Gastroesophageal sphincter (tissue), 4 donors: ENCODE measurements at regions not wholly inside any gene's neighbourhood (a gene's known extent, or its start where the extent isn't known, plus 50 kb on each side); places are given as distances from the start of the nearest gene placed in this dataset.

Experiments used
- ATAC-seq: fragments of 150-250 bp; one replicate; pipeline ENCODE4 v1.9.1; 2016; ENCODE audit warnings: mild to moderate bottlenecking, moderate library complexity
- H3K27ac ChIP-seq, 4 donors: fragments of 200-600 bp; sonication (generic) in 3 of 4; 1 replicate in 3 of 4; 2 replicates in 1 of 4; pipeline ENCODE4 v1.5.1; 2016 to 2019
- H3K27me3 ChIP-seq: fragments of 200-600 bp; sonication (generic); one replicate; pipeline ENCODE4 v1.5.1; 2019
- H3K36me3 ChIP-seq, 2 donors: fragments of 200-600 bp; sonication (generic); one replicate each; pipeline ENCODE4 v1.5.1; 2019; ENCODE audit warnings: control low read depth in 1 of 2
- H3K4me1 ChIP-seq, 3 donors: fragments of 200-600 bp; sonication (generic); 1 replicate in 2 of 3; 2 replicates in 1 of 3; pipeline ENCODE4 v1.5.1; 2016 to 2019; ENCODE audit warnings: control low read depth in 2 of 3
- H3K4me3 ChIP-seq, 2 donors: fragments of 200-600 bp; sonication (generic); one replicate each; pipeline ENCODE4 v1.5.1; 2019; ENCODE audit warnings: mild to moderate bottlenecking in 1 of 2, moderate library complexity in 1 of 2
- H3K9me3 ChIP-seq, 3 donors: fragments of 200-600 bp; sonication (generic); one replicate each; pipeline ENCODE4 v1.5.1; 2017 to 2019; ENCODE audit warnings: control low read depth in 2 of 3
- CTCF ChIP-seq, 4 experiments: fragments of 200-600 bp in 2 of 4; fragments of 450-650 bp in 2 of 4; sonication (generic) in 1 of 4; IDR thresholded peaks; one replicate each; pipeline ENCODE4 v1.5.1; 2017 to 2019; ENCODE audit warnings: antibody characterized with exemption in 4 of 4, mild to moderate bottlenecking in 2 of 4, moderate library complexity in 2 of 4
- EP300 ChIP-seq: sonication (generic); formaldehyde crosslinking; IDR thresholded peaks from one replicate; pipeline ENCODE4 v1.6.1; 2017; ENCODE audit warnings: antibody characterized with exemption, mild to moderate bottlenecking
- POLR2A ChIP-seq, 2 donors: fragments of 450-650 bp; IDR thresholded peaks; one replicate each; pipeline ENCODE4 v1.6.1; 2017; ENCODE audit warnings: antibody characterized with exemption in 2 of 2, mild to moderate bottlenecking in 2 of 2, moderate library complexity in 1 of 2
- POLR2AphosphoS5 ChIP-seq: sonication (generic); formaldehyde crosslinking; IDR thresholded peaks from one replicate; pipeline ENCODE4 v1.6.1; 2017; ENCODE audit warnings: antibody characterized with exemption
- WGBS, 2 donors: methylation state at CpG; one replicate each; pipeline ENCODE4 v1.1.5; 2018; ENCODE audit warnings: low coverage in 1 of 2; 5-methylcytosine and 5-hydroxymethylcytosine counted together

GRCh38 chr17:77472468-77473310 lies 331.9 kb downstream of the SEC14L1 start:
- H3K27me3 ChIP-seq = no peaks in the 10 kb centered on the region
- 25 to 28% methylated on average over 8 to 10 of the region's 10 CpGs for WGBS, 2 donors
- H3K4me3 ChIP-seq = no peak overlapping the region
- ATAC-seq = no peak
- peaks cover 31 to 94% (median 70%) of the 10 kb centered on the region in 3 donors for H3K4me1 ChIP-seq
- H3K27ac ChIP-seq = peak overlapping the region; percentile 67 to 94 (median 89)
- no peaks in the 10 kb centered on the region for H3K9me3 ChIP-seq
- peaks cover 0 to 8% of the 10 kb centered on the region in 2 donors for H3K36me3 ChIP-seq
- TF ChIP-seq POLR2AphosphoS5 = peak; percentile 69
- no peak for TF ChIP-seq POLR2A (IDR thresholded peaks at IDR 0.05)
- no peak for TF ChIP-seq EP300
- peak in 2 of 4 experiments; percentile 4 to 11 for TF ChIP-seq CTCF (IDR thresholded peaks at IDR 0.05)

GRCh38 chr17:77473615-77474226 lies 333.0 kb downstream of the SEC14L1 start:
- no peaks in the 10 kb centered on the region for H3K27me3 ChIP-seq
- H3K4me1 ChIP-seq = peaks cover 36 to 94% (median 80%) of the 10 kb centered on the region in 3 donors
- 53 to 79% methylated on average over 5 of the region's 6 CpGs for WGBS, 2 donors
- no peak overlapping the region for H3K4me3 ChIP-seq
- TF ChIP-seq CTCF (IDR thresholded peaks at IDR 0.05) (no peak), POLR2A (IDR thresholded peaks at IDR 0.05) (no peak)
- H3K27ac ChIP-seq = peak overlapping the region; percentile 27 to 94 (median 89)
- no peaks in the 10 kb centered on the region for H3K9me3 ChIP-seq
- H3K36me3 ChIP-seq = peaks cover 0 to 8% of the 10 kb centered on the region in 2 donors
- no peak for ATAC-seq

- no peak for TF ChIP-seq CTCF (IDR thresholded peaks at IDR 0.05)
- no peak for TF ChIP-seq POLR2AphosphoS5
- TF ChIP-seq POLR2A (IDR thresholded peaks at IDR 0.05) = no peak
- TF ChIP-seq EP300 = no peak
- Histone ChIP-seq H3K4me3 (no peak overlapping the region), H3K27me3 (no peaks in the 10 kb centered on the region), H3K9me3 (no peaks in the 10 kb centered on the region), H3K4me1 (peaks cover 36 to 97% (median 86%) of the 10 kb centered on the region in 3 donors), H3K27ac (peak overlapping the region; percentile 27 to 94 (median 89)), H3K36me3 (peaks cover 0 to 7% of the 10 kb centered on the region in 2 donors)
- 45 to 73% methylated on average over 6 to 7 of the region's 12 CpGs for WGBS, 2 donors
- no peak for ATAC-seq
These were observed 333.7 kb downstream of the SEC14L1 start for GRCh38 chr17:77474292-77474988.

- Histone ChIP-seq H3K4me3 (no peak overlapping the region), H3K36me3 (no peaks in the 10 kb centered on the region), H3K27me3 (no peaks in the 10 kb centered on the region), H3K4me1 (peaks cover 37 to 99% (median 95%) of the 10 kb centered on the region in 3 donors), H3K9me3 (no peaks in the 10 kb centered on the region), H3K27ac (peak overlapping the region; percentile 79 to 94 (median 89))
- TF ChIP-seq POLR2AphosphoS5 = peak; percentile 64
- no peak for TF ChIP-seq EP300
- no peak for ATAC-seq
- WGBS, 2 donors = 14 to 45% methylated on average over 6 to 9 of the region's 27 CpGs
These were observed 334.5 kb downstream of the SEC14L1 start for GRCh38 chr17:77475016-77475976.
